Stimulated activated CD8-positive, alpha-beta memory T cell treated with anti-CD3 and anti-CD28 coated beads, Interleukin-4, amount 100 ng/mL, for 48 hours (primary cell): ENCODE measurements at regions not wholly inside any gene's neighbourhood (a gene's known extent, or its start where the extent isn't known, plus 50 kb on each side); places are given as distances from the start of the nearest gene placed in this dataset.

Experiments used
- DNase-seq: peaks from one replicate; pipeline ENCODE4 v3.0.0-alpha.2; 2020

GRCh38 chr1:172895050-172895460 lies 155.7 kb downstream of the TNFSF18 start:
- DNase-seq = no peak

GRCh38 chr1:172895761-172896160 lies 155.0 kb downstream of the TNFSF18 start:
- DNase-seq = no peak

- no peak for DNase-seq
Measured at GRCh38 chr1:172897738-172898137, 153.0 kb downstream of the TNFSF18 start.

DNA sequence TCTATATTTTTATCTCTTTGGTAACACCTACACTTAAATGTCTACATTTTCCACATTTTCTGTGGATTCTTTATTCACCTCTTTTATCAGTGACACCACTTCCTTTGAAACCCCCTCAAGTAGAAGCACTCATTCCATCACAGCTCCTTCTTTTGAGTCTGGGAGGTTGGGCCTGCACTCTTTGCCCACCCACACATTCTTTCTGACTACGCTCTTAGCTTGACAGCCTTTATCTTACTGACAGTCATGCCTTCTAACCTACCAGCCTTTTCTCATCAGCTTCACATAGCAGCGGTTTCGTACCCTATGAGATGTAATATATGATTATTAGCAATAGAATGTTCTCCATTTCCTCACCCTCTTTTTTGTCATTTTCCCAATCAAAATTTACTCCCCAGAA lies 151.9 kb downstream of the TNFSF18 start:
- no peak for DNase-seq

- no peak for DNase-seq
Measured at GRCh38 chr1:172900376-172900997, 150.3 kb downstream of the TNFSF18 start.

GRCh38 chr1:172902200-172902599 lies 148.5 kb downstream of the TNFSF18 start:
- no peak for DNase-seq

DNA sequence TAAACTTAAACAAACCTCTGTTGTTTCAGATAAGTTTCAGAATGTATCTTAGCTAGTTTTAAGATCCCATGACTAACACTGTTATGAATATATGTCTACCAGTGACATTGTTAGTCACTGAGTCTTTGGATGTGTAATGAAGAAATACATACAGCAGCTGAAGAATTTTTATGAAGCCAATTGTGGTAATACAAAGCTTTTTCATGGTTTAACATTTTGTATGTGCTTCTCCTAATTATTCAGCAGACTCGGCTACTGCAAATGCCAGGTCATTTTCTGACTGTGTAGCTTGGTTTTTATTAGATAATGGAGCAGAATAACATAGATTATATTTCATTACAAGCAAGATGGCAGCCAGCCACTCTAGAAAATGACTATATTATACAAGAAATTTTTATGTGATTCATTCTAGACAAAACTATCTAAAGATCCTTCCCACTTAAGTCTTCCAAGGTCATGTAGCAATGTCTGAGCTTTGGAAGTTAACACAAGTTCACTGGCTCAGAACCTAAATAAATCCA lies 147.8 kb downstream of the TNFSF18 start:
- DNase-seq = no peak

DNA sequence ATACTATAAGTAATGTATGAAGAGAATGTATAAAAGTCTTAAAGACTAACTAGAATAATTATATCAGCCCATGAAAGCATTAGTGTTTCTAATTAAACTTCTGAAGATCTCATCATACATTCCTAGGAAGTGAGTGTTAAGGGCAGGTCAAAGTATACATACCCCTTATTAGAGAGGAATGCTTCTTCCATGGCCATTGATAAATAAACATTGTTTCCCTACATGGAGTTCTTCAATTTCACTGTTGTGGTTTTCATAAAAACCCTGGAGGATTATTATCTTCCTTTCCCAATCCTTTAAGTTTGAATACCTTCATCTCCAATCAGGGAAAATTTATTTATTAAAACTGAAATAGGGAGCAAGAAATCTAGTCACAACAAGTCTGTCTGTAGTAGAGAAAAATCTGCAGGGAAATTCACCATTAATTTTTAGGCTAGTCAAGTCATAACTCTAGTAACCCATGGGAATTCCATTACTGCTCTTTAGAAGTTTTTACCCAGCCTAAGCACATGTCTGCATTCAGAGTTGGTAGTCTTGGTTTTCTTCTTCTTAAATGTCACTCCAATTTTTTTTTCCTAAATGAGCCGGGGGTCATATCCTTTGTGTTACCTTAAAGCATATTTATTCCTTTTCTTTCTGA lies 147.0 kb downstream of the TNFSF18 start:
- no peak for DNase-seq

DNA sequence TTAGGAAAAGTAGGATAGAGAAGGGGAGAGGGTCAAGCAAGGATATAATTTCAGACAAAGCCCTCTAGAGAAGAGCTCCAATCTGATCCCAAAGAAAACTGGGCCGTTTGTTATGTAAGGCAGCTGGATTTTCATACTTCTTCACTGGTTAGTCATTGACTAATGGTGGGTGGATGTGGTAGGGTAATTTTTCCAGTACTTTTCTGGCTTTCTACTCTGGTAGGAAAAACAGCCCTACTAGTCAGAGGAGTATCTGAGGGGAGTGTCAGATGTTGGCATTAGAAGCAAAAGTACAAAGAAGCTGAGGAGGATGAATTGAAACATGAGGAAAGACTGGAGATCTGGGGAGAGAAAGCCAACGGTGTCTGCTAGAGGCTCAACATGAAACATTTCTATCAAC lies 145.3 kb downstream of the TNFSF18 start:
- no peak for DNase-seq

DNA sequence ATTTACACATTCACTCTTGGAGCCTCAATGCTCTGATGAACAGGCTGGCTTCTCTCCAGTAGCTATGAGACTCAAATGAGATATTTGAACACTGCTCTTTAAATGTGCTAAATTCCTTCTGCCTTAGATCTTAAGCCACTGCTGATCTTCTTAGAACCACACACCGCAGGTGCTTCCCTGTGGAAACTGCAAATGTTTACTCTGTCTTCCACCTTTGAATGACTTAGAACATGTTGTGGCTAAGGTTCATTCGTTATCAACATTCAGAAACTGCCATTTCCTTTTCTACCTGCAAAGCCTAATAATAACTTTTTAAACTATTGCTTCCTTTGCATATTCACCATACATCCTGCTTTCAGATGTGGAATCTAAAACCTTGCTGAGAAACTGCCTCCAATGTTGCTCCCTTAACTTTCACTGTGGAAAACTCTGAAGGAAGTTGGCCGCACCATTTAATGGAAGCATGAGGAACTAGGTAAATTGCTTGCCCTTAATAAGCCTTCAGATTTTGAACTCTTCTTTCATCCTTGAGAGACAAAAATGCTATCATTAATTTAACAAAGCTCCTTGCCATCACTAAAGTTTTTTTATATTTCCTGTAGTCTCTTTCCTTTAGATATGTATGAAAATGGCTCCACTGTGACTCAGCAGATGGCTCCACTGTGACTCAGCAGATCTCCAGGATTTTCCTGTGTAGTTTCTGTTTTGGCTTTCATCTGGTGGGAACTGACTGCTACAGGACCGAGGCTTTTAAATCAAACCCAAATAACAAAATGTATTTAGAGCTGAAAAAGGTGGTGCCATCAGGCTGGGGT lies 143.8 kb downstream of the TNFSF18 start:
- no peak for DNase-seq

DNA sequence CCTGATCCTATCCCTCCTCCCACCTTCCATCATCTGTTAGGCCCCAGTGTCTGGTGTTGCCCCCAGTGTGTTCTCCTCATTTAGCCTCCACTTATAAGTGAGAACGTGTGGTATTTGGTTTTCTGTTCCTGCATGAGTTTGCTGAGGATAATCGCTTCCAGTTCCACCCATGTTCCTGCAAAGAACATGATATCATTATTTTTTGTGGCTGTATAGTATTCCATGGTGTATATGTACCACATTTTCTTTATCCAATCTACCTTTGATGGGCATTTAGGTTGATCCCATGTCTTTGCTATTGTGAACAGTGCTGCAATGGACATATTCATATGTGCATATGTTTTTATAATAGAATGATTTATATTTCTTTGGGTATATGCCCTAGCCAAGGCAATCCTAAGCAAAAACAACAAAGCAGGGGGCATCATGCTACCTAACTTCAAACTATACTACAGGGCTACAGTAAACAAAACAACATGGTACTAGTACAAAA lies 142.9 kb downstream of the TNFSF18 start:
- no peak for DNase-seq

DNA sequence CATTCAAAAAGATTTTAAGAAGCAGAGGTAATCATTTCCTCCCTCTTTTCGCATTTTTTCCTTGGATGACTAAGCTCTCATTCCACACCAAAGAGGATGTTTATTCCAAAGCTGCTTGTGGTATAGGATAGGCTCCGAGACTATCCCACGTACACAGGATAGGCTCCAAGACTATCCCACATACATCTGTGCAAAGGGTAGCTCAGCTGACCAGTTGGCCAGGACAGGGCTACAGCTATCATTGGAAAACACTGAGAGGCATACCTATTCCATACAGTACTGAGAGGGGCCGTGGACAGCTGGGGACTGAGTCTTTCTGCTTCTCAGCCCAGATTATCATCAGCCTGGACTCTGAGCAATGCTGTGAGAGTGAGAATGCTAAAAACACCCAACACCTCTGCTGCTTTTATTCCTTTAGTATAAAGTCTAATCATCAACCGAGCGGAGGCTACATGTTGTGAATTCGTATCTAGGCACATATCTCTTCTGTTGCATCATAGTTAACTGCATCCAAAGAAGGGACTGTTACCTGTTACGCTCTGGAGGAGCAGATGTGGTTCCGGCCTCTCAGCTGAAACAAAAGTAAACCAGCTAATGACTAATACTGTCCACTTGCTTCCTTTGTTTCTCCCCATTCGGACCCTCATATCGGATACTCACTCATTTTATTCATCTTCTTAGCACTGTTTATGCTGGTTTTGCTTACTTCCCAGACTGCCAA lies 141.0 kb downstream of the TNFSF18 start:
- no peak for DNase-seq

GRCh38 chr1:172912765-172913260 lies 137.9 kb downstream of the TNFSF18 start:
- DNase-seq = no peak

DNA sequence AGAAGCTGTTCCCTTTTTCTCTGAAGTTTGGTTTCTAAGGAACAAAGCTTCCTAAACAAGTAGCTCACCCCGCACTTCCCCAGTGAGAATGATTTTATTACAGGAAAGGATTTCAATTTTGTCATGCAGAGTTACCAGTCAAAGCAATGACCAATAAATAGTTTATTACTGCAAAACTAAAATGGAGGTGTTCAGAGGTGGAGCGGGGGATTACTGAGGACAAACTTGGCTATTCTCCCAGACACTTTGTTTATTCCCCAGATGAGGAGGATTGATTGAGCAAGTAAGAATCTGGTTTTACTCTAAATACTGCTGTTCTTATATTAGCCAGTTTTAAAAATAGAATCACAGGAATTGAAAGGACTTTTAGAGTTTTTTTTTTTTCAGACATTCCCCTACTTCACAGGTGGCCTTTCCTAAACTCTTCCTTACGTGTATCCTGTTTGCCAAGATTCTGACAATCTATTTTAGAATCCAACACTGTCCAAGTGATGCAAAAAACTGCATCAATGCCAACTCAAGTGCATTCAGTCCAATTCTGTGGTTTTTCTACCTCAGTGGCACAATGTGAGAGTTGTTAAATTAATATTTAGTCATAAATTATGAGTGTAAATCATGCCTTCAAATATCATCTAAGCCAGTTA lies 136.1 kb downstream of the TNFSF18 start:
- DNase-seq = no peak

DNA sequence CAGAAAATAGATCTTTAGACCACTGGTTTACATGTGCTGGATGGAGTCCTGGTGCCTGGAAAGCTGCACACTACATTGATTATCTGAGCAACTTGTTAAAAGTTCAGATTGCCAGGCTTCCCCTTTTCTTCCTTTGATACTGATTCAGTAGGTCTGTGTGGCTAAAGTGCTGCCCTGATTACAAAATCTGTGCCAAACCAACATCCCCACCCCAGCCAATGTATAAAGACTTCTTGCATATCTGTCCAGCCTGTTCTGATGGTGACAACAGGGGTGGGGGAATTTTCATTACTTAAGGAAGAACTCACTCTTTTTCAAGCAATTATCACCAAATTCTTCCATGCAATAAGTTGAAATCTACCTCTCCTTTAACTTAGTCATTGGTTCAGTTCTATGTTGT lies 135.5 kb downstream of the TNFSF18 start:
- no peak for DNase-seq

GRCh38 chr1:172916116-172916515 lies 134.6 kb downstream of the TNFSF18 start:
- DNase-seq = no peak

GRCh38 chr1:172917972-172918371 lies 132.8 kb downstream of the TNFSF18 start:
- DNase-seq = no peak

DNA sequence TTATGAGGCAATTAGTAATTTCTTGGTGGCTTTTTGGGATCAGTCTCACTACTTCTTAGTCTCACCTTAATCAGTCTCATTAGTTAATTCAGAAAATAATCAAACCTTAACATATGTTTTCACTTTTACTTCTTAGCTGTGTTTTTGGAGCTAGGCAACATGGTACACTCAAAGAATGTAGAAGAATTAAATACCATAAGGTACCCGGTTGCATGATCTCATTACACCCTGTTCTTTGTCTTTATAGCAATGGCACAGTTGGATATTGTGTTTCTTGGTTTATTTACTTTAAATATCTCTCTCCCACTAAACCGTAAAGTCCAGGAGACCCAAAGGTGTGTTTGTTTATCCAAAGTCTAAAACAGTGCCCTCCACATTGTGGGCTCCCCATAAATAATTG lies 132.3 kb downstream of the TNFSF18 start:
- DNase-seq = no peak

DNA sequence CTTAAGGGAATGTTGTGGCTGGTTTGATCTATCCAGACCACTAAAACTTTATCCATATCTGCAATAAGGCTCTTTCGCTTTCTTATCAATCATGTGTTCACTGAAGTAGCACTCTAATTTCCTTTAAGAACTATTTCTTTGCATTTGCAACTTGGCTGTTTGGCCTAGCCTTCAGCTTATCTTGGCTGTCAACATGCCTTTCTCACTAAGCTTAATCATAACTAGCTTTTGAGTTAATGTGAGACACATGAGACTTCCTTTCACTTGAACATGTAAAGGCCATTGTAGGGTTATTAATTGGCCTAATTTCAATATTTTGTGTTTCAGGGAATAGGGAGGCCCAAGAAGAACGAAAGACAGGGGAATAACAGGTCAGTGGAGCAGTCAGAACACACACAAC lies 124.7 kb downstream of the TNFSF18 start:
- DNase-seq = no peak

- DNase-seq = no peak
Measured at GRCh38 chr1:172928412-172928811, 122.3 kb downstream of the TNFSF18 start.

- DNase-seq = no peak
Measured at GRCh38 chr1:172929006-172929405, 121.7 kb downstream of the TNFSF18 start.

DNA sequence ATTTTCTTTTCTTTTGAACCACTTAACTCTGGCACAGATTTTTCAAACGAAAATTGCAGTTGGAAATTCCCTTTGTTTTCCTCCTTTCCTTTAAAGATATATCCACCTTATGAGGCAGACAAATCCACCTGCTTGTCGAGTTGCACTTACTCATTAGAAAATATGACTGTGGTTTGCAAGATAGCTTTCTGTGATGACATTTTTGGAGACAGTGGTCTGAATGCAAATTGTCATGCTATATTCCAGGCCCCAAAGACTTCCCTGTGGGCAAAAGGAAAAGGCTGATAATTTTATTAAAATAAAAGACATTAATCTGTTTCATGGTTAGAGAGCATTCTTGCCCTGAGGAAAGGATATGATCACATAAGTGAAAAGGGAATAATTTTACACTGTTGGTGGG lies 120.6 kb downstream of the TNFSF18 start:
- DNase-seq = no peak
